GM12865 (cell line): ENCODE measurements at regions not wholly inside any gene's neighbourhood (a gene's known extent, or its start where the extent isn't known, plus 50 kb on each side); places are given as distances from the start of the nearest gene placed in this dataset.
A peak's percentile ranks its signal among the peaks of the same experiment; 100 is the strongest.

Experiments
- DNase-seq: peaks from one replicate; pipeline ENCODE4 v3.0.0; 2010; ENCODE audit warnings: low read depth
- H3K4me3 ChIP-seq: 2 replicates; pipeline ENCODE4 v1.5.1; 2011; ENCODE audit warnings: mild to moderate bottlenecking, low read depth, low read length, control low read depth
- TF ChIP-seq, protein P1 (sequence below): IDR thresholded peaks from 2 replicates; pipeline ENCODE4 v1.5.1; 2011; ENCODE audit warnings: low read length, control low read depth, low read depth, inconsistent platforms; ENCODE audit not compliant: insufficient read depth; ENCODE audit errors: missing control alignments

DNA sequence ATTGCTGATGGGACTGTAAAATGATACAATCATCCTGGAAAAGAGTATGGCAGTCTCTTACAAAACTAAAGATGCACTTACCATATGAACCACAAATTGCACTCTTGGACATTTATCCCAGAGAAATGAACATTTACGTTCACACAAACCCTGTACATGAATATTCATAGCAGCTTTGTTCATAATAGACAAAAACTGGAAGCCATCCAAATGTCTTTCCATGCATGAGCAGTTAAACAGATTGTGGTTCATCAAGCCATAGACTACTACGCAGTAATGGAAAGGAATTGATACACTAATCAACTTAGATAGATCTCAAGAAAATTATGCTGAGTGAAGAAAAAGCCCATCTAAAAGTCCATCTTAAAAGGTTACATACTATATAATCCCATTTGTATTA lies 156.1 kb upstream of the SLC39A10 start:
- TF ChIP-seq, protein P1, sequence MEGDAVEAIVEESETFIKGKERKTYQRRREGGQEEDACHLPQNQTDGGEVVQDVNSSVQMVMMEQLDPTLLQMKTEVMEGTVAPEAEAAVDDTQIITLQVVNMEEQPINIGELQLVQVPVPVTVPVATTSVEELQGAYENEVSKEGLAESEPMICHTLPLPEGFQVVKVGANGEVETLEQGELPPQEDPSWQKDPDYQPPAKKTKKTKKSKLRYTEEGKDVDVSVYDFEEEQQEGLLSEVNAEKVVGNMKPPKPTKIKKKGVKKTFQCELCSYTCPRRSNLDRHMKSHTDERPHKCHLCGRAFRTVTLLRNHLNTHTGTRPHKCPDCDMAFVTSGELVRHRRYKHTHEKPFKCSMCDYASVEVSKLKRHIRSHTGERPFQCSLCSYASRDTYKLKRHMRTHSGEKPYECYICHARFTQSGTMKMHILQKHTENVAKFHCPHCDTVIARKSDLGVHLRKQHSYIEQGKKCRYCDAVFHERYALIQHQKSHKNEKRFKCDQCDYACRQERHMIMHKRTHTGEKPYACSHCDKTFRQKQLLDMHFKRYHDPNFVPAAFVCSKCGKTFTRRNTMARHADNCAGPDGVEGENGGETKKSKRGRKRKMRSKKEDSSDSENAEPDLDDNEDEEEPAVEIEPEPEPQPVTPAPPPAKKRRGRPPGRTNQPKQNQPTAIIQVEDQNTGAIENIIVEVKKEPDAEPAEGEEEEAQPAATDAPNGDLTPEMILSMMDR, result no peak
- DNase-seq, result no peak
- no peak overlapping the region for H3K4me3 ChIP-seq

DNA sequence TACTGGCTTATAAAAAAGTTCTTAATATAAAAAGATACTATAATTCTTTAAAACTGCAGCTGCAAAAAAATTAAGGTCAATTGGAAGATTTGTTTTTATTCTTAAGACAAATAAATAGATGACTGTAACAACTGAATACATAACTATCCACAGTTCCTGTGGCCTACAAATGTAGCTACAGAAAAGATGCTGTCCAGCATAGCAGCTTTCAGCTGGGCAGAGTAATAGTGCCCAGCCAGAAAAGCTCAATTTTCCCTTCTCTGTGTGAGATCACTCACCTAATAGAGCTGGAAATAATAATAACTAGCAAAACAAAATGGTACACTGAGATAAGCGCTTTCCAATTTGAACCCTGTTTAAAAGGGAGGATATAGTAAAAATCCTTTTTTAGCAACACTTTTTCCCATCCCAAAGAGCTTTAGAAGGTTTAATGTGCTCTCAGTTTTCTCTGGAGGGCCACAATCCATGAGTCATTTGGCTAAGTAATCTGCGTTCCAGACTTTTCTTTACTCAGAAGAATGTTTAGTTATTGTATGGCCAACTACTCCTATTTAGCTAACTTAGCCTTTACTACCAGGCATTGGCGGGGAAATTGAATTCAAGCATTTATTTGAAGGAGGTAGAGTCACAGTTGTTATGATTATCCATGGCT lies 158.1 kb upstream of the SLC39A10 start:
- DNase-seq, result no peak
- TF ChIP-seq, protein P1, result no peak
- H3K4me3 ChIP-seq, result no peak overlapping the region

DNA sequence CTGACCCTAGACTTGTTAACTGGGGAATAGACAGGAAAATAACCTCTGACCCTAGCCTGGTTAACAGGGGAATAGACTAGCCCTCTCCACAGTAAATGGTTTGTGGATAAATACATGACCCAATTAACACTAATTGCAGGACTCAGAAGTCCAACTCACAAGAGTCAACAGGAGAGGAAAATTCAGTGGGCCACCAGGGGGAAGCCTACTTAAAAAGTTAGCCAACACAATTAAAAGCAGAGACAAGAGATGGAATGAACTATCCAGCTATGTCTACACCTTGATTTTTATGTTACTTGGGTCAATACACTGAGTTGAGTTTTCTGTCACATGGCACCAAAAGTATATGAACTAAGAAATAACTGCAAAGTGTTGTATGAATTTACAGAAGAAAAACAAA lies 158.8 kb upstream of the SLC39A10 start:
- DNase-seq, result peak; percentile 74
- no peak overlapping the region for H3K4me3 ChIP-seq
- TF ChIP-seq, protein P1, result peak; percentile 39

DNA sequence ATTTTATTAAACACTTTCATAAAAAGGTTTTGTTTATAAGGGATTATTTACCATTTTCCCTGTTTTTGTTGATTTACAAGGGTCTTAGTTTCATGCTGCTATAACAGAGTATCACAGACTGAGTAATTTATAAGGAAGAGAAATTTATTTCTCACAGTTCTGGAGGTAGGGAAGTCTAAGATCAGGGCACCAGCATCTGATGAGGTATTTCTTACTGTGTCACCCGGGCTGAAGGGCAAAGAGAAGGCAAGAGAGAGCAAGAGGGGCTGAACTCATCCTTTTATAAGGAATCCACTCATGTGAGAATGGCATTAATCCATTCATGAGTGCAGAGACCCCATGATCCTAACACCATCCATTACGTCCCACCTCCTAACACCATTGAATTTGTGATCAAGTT lies 160.0 kb upstream of the SLC39A10 start:
- TF ChIP-seq, protein P1, result no peak
- no peak for DNase-seq
- H3K4me3 ChIP-seq, result no peak overlapping the region

DNA sequence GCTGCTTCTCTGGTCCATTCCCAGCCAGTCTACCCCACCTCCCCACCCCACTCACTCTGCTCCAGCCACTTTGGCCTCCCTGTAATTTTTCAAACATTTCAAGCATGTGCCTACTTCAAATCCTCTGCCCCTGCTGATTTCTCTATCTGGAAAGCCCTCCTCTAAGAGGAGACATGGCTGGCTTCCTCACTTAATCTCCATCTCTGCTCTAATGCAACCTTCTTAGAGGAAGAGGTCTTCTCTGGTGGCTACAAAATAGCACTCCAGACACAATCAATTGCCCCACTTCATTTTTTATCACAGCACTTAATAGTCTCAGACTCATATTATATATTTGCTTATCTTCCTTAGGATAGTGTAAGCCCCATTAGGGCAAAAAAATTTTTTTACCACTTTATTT lies 161.1 kb upstream of the SLC39A10 start:
- no peak overlapping the region for H3K4me3 ChIP-seq
- no peak for DNase-seq
- TF ChIP-seq, protein P1, result no peak

DNA sequence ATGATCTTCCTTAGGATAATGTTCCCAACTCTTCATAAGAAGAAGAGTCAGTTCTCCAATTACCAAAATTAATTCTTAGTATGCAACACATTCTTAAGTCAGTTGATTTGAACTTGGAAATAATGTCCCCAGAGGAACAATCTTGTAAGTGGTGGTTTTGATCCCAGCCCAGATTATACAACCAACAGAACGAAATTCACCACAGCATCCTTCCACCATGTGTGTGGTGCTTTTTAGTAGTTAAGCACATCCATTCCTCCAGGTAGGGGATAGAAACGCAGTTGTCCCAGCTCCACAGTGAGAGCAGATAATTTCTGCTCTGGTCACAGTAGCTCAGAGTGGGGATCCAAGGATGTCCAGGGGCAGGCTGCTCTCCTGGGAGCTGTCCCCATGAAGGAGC lies 161.7 kb upstream of the SLC39A10 start:
- no peak for DNase-seq
- TF ChIP-seq, protein P1, result no peak
- H3K4me3 ChIP-seq, result no peak overlapping the region

DNA sequence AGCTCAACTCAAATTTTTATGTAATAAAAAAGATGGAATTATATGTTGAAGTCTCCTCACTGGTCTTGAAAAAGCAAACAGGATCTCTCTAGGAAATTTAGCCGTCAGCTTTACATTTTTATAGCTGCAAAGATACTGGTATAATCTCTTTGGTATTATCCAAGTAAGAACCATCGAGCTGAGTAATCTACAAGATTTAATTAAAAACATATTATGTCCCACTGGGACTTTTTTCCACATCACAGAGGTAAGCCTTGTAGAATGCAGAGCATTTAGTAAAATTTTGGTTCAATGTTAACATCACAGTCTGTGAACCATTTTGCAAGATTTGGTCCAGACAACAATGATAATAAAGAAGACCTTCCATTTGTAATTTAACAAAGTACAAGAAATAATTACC lies 162.6 kb upstream of the SLC39A10 start:
- no peak for DNase-seq
- H3K4me3 ChIP-seq, result no peak overlapping the region
- TF ChIP-seq, protein P1, result no peak
